GM10266 (cell line): ENCODE measurements at regions not wholly inside any gene's neighbourhood (a gene's known extent, or its start where the extent isn't known, plus 50 kb on each side); places are given as distances from the start of the nearest gene placed in this dataset.

Source experiments
- DNase-seq: peaks from one replicate; pipeline ENCODE4 v3.0.0; 2012; ENCODE audit errors: extremely low spot score
- TF ChIP-seq, protein P1 (sequence below): IDR thresholded peaks from 2 replicates; pipeline ENCODE4 v1.5.1; 2012; ENCODE audit warnings: mild to moderate bottlenecking, low read depth; ENCODE audit not compliant: control insufficient read depth, insufficient read depth; ENCODE audit errors: missing control alignments

- TF ChIP-seq, protein P1, sequence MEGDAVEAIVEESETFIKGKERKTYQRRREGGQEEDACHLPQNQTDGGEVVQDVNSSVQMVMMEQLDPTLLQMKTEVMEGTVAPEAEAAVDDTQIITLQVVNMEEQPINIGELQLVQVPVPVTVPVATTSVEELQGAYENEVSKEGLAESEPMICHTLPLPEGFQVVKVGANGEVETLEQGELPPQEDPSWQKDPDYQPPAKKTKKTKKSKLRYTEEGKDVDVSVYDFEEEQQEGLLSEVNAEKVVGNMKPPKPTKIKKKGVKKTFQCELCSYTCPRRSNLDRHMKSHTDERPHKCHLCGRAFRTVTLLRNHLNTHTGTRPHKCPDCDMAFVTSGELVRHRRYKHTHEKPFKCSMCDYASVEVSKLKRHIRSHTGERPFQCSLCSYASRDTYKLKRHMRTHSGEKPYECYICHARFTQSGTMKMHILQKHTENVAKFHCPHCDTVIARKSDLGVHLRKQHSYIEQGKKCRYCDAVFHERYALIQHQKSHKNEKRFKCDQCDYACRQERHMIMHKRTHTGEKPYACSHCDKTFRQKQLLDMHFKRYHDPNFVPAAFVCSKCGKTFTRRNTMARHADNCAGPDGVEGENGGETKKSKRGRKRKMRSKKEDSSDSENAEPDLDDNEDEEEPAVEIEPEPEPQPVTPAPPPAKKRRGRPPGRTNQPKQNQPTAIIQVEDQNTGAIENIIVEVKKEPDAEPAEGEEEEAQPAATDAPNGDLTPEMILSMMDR: no peak
Measured at GRCh38 chr7:156537006-156537405, 103.6 kb upstream of the RNF32 start.

DNA sequence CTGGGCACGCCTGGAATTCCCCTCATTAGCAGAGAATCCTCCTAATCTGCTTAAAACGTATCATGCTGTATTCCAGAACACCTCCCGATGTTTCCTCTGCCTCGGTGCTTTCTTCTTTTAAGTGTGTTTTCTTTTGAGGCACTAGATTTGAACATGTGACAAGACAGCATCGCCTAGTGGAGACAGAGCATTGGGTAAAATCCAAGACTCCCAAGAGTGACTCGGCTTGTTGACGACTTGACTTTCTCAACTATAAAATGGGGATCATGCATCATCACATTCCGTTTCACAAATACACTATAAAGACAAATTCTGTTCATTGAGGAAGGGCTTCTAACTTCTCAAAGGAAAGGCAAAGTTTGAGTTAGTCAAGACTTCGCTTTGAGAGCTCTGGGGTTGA lies 105.6 kb upstream of the RNF32 start:
- TF ChIP-seq, protein P1: no peak
- DNase-seq: no peak

More at GRCh38 chr7:156537006-156537405, 103.6 kb upstream of the RNF32 start:
- DNase-seq: no peak

DNA sequence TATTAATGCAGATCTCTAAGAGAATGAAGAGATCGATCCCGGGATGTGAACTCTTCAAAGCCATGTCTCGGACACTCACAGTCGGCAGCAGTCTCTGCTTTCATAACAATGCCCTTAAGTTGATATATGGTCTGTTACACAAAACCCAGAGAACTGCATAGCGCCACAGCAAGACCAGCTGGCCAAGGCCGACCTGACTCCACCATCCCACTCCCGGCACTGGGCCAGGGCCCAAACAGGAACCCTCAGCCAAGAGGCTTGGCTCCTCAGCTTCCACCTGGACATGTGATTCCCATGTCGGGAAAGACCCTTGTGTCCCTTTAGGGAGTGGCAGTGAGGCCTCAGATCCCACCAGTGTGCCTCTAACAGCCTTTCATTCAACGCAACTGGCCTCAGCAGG lies 106.6 kb upstream of the RNF32 start:
- DNase-seq: no peak
- TF ChIP-seq, protein P1: no peak

GRCh38 chr7:156533420-156533819 lies 107.2 kb upstream of the RNF32 start:
- DNase-seq: no peak
- TF ChIP-seq, protein P1: no peak

DNA sequence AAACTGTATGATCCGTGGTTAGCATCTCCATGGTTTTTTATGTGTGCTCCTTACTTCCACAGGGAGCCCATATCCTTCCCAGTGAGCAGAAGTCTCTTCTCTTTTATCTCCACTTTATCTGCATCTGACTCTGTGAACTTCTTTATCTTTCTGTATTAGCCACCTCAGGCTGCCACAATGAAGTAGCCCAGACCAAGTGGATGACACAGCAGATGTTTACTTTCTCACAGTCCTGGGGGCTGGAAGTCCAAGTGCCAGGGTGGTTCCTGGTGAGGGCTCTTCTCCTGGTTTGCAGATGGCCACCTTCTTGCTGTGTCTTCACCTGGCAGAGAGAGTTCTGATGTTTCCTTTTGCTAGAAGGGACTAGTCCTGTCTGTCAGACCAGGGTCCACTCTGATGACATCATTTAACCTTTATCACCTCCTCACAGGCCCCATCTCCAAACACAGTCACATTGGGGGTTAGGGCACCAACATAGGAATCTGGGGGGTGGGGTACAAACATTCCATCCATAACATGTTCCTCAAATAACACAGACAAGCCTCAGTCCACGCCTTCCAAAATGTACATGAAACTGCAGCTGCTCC lies 108.5 kb upstream of the RNF32 start:
- TF ChIP-seq, protein P1: no peak
- no peak for DNase-seq

DNA sequence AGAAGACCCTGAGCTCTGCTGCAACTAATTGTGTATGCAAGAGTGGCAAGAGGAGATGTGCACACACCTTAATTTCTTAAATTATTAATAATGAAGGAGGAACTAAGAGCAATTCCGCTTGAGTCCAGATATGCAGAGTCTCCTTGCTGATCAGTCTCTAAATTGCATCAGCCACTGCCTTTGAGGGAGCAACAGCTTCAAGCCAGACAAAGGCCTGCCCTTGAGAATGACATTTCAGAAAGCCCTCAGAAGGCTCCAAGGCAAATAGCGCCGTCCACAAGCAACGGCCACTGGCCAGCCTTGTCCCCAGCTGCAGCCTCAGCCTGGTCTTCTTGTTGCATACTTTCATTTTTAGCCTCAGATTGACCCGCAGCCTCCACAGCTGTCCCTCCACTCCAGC lies 110.6 kb upstream of the RNF32 start:
- TF ChIP-seq, protein P1: no peak
- DNase-seq: no peak

DNA sequence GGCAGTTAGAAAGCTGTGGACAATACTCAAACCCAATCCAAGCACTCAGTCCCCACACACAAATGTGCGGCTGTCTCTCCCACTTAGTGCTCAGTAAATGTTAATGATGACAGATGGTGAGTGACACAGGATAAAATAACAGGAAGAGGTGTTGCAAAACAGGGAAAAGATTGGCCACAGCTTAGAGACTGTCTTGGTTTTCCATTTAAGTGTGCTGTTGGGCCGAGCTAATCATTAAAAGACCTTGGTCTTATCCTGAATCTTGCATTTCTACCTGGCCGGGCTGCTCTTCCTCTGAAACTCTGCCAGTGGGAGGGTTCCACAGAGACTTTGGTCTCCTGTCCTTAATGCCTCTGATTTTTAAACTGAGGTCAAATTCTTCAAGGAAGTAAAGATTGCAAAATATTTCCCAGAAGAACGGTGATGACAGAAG lies 113.1 kb upstream of the RNF32 start:
- no peak for DNase-seq
- TF ChIP-seq, protein P1: no peak
